ENCODE measurements at regions not wholly inside any gene's neighbourhood (a gene's known extent, or its start where the extent isn't known, plus 50 kb on each side); places are given as distances from the start of the nearest gene placed in this dataset.
"Not testable (repeated sequence)": the region's sequence is repeated elsewhere in the genome, so short reads cannot be mapped to it uniquely, and the experiment has no call there.

DNA sequence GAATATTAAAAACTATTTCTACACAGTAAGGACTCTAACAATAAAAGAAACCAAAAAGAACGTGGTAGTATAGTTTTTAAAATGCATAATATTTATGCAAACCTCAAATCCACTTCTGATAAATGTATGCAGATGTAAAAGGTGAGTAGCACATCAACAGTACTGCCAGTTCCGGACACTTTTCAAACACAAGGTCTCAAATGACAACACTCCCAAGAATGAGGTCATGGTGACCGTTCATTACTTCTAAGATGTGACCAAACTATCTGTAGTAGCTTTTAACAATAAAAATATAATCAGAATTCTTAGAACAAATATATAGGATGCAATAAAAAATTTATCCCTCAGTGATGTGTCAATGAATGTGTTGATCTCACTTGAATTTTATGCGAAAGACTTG is 238.7 kb upstream of the NREP start:
- intact Hi-C loops (cut with DNase I): no loop called here
- no peak for DNase-seq

DNA sequence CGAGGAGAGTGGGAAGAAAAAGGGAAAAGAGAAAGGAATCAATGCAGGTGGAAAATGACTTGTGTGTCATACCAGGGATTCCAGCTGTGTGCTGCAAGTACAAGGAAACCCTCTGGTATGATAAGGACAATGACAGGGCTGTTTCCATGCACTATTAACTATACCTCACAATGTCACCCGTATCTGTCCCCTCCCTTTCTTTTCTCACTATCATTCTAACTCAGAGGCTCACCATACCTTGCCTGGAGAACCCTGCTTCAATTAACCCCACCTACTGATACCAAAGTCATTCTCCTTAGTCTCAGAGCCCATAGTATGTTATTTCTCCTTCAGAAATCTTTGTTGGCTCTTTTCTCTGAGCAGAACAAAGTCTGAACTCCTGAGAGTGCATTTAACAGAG is 236.2 kb upstream of the NREP start:
- intact Hi-C loops (cut with DNase I): no loop called here
- no peak for DNase-seq

DNA sequence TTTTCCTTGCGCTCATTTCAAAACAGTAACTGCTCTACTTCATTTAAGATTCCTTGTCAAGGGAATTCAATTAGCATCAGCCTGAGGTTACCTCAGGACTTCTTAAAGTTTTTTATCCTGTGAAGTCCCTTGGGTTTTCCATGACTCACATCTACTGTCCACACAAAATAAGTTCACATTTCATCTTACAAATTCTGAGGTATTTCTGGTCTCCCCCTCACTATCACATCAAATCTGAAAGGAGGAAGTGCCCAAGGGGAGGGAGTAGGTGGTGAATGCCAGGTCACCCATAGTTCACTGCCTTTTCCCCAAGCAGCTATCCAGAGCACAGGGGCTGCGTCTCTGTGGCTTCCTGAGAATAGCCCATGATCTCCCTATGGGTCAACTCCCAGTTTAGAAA is 227.1 kb upstream of the NREP start:
- intact Hi-C loops (cut with DNase I): no loop called here
- no peak for DNase-seq

DNA sequence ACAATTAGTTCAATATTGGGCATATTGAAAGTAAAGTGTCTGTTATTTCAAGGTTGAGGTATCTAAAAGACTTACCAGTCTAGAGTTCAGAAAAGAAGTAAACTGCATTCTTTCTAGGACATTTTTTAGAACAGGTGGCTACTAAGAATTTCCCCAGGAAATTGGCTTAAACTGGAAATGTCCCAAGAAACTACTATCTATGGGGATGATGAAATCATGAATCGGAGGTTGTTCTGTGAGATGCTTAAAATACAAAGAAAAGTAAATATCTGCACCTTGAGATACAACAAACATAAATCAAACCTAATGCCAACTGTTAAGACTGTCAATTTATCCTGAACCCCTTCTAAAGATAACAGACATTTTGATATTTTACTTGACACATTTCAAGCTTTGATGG is 226.5 kb upstream of the NREP start:
- no peak for DNase-seq
- intact Hi-C loops (cut with DNase I): no loop called here

DNA sequence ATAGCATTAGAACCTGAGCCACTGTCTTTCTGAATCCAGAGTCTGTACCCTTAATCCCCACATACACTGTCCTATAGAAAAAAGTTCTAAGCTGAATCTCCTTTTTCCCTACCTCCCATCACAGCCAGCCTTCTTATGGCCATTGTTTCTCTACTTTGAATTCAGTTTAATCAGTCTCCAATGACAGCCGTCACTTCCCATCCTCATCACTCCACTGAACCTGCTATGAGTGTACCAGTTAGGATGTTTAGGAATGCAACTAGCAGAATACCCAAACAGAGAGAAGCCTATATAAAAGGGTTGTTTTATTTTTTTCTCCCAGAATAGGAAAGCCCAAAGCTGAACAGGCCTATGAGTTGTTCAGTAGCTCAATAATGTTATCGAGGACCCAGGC is 220.4 kb upstream of the NREP start:
- intact Hi-C loops (cut with DNase I): no loop called here

GRCh38 chr5:111976705-111977435 is 219.9 kb upstream of the NREP start:
- intact Hi-C loops (cut with DNase I): no loop called here
- no peak for DNase-seq

More for the DNA sequence above, 220.4 kb upstream of the NREP start:
- no peak for DNase-seq

DNA sequence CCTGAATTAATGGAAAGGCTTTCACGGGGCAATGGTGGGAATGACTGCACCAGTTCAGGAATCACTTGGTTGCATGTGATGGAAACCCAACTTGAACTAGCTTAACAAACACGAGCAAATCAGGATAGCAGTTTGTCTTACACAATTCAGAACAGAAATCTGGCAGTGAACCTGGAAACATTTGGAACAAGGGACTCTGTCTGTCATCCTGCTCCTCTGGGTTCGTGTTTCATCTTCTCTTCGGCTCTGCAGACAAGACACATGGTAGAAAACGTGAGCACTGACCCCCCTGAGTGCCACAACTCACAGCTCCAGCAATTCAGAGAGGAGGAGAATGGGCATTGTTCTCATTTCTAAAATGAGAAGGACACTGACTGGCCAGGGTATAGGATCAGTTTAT is 218.1 kb upstream of the NREP start:
- intact Hi-C loops (cut with DNase I): no loop called here
- no peak for DNase-seq

DNA sequence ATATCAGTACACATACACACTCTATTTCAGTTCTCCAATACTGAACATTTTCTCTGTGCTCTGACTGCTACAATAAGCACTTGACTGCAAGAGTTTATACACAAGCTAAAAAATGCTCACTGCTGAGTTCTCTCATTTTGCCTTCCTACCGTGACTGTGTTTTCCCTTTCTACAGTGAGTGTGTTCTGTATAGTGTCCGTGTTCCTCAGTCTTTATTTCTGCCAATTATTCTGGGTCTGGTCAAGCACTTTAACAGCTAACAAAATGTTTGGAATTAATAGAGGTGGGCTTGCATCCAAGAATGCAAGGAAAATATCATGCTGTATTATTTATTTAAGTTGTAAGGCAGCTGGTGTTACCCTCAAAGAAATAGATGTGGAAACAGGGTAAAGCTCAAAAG is 217.0 kb upstream of the NREP start:
- DNase-seq: no peak
- intact Hi-C loops (cut with DNase I): no loop called here

- no peak for DNase-seq
- intact Hi-C loops (cut with DNase I): no loop called here
Observed at GRCh38 chr5:111972548-111972947, 215.6 kb upstream of the NREP start.

DNA sequence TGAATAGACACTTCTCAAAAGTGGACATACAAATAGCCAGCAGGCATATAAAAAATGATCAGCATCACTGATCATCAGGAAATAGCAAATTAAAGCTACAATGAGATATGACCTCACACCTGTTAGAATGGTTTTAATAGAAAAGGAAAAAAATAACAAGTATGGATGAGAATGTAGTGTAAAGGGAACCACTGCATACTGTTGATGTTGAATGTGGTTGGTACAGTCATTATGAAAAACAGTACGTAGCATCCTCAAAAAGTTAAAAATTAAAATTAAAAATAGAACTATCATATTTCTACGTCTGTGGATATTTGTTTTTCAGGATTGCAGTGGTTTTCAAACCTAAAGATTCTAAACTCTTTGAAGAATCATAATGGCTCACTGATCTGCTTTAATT is 215.1 kb upstream of the NREP start:
- intact Hi-C loops (cut with DNase I): no loop called here
- no peak for DNase-seq

DNA sequence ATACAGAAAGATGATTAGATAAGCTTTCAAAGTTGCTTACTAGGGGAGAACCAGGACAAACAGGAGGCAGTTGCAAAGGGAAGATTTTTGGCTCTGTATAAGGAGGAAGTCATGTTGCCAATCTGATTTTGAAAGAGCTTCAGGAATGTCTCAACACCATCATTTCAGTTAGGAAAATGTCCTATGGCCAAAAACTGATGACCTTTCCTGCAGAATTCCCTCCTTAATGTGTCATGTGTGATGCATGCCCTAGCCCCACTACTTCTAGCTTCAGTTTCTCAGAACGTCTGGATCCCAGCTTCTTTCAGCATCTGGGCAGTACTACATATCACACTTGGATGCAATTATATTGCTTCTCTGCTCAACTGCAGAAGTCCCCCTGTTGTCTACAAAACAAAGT is 211.5 kb upstream of the NREP start:
- intact Hi-C loops (cut with DNase I): no loop called here
- no peak for DNase-seq

- DNase-seq: no peak
- intact Hi-C loops (cut with DNase I): no loop called here
Observed at GRCh38 chr5:111967463-111967862, 210.5 kb upstream of the NREP start.

DNA sequence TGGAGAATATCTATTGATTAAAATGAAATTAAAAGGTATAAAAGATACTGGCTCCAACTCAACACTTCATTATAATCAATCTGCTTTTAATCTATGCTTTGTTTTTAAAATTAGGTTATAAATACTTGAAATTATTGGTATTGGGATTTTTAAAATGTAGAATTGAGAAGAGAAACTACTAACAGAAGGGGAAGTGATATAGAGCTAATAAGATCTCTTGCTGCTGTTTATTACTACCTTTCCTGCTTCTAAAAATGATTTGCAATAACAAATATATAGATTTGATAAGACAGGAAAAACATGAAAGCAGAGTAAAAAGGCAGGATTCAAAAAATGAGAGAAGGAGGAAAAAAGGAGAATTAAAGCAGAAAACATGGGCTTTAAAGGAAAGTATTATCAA is 209.3 kb upstream of the NREP start:
- no peak for DNase-seq
- intact Hi-C loops (cut with DNase I): no loop called here

DNA sequence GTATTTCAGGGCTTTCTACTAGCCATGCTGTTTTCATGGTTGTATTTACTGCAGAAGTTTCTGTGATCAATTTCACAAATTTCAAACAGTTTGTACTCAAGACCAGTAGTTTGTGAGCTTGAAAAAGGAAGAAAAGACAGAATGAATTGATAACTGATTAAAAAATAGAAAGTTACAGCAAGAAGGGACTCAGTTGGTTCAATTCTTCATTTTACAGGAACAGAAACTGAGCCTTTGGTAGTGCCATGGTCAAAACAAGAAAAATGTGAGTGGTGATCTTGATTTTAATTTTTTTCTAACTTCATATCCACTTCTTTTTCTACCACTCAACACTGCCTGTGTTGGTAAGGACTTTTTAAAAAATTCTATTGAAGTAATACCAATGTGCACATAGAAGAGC is 206.6 kb upstream of the NREP start:
- DNase-seq: no peak
- intact Hi-C loops (cut with DNase I): no loop called here

DNA sequence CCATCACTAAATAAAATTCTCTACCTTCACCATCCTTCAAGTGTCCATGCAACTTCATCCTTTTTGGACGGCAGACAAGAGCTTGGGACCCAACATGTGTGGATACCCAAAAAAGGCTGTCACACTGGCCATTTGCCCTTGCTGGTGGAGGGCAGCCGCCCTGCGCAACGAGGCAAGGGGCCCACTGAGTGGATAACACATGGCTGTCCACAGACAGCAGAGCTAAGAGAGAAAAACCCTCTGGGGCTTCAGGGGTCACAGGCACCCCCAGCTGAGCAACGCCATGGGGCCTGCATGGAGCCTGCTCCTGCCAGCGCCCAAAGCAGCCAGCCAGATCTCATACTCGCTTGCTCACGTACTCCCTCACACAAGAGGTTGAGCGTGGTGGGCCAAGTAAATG is 205.9 kb upstream of the NREP start:
- no peak for DNase-seq
- intact Hi-C loops (cut with DNase I): no loop called here

GRCh38 chr5:111961862-111962261 is 204.9 kb upstream of the NREP start:
- no peak for DNase-seq
- intact Hi-C loops (cut with DNase I): no loop called here

GRCh38 chr5:111960476-111961215 is 203.7 kb upstream of the NREP start:
- DNase-seq: no peak
- intact Hi-C loops (cut with DNase I): no loop called here

DNA sequence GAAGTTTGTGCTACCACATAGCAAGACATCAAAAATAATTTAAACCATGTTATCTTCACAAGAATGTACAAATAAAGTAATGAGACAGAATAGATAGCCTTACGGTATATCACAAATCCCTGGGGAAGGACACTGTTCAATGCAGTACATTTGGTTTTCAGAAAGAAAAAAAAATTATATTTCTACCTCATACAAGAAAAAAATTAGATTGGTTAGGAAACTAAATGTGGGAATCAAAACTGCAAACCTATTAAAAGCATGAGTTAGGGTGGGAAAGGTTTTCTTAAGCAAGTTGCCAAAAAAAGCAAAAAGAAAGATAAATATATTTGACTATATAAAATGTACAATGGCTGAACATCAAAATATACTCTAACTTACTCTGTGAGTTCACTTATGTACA is 201.9 kb upstream of the NREP start:
- intact Hi-C loops (cut with DNase I): no loop called here
- no peak for DNase-seq

GRCh38 chr5:111956765-111957164 is 199.8 kb upstream of the NREP start:
- intact Hi-C loops (cut with DNase I); DNase-seq: not testable (repeated sequence)

DNA sequence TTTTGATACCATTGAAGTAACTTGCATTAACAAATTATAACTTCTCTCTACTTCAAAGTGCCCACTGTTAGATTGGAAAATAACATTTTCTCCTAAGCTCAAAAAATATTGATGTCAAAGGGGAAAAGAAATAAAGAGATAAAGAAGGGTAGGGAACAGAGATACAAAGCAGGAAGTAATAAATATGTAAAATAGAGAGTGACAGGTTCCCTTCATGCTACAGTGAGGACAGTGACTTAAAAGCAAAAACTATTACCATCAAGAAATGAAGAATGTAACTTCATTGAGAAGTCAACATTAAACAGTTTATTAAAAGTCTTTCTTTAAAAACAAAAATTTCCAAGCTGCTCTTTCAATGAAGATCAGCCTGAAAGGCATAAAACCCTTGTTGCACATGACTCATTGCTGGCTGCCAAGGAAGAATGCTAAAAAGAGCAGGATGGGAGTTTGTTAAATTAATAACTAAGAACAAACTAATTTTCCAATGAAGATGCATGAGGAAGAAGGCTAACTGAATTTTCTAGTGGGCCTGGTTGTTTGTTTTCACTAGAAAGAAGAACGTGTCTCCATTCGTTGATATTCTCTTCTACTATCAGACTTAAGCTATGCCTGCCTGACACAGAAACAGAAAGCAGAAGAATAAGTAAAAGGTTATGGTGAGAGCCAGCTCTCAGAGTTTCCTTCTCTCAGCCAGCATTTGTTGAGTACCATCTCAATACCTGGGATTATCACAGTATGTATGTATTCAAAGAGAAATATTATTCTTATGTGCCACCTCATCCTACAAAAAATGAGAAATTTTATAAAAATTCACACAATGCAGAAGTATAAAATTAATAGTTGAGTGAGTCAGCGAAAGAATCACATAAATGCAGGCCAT is 197.8 kb upstream of the NREP start:
- intact Hi-C loops (cut with DNase I): no loop called here
- no peak for DNase-seq
